H9 (cell line): ENCODE measurements at regions not wholly inside any gene's neighbourhood (a gene's known extent, or its start where the extent isn't known, plus 50 kb on each side); places are given as distances from the start of the nearest gene placed in this dataset.

Experiments used
- DNase-seq: peaks from one replicate; pipeline ENCODE4 v3.0.0-alpha.2; 2017
- H2AFZ ChIP-seq: one replicate; pipeline ENCODE4 v1.6.1; 2013; ENCODE audit warnings: mild to moderate bottlenecking, low read length, control low read depth, moderate library complexity
- H2AK5ac ChIP-seq: 2 replicates; pipeline ENCODE4 v1.6.1; 2013; ENCODE audit warnings: low read length, control low read depth, mixed read lengths; ENCODE audit not compliant: insufficient read length
- H2BK120ac ChIP-seq: one replicate; pipeline ENCODE4 v1.6.1; 2013; ENCODE audit warnings: low read depth, mild to moderate bottlenecking, low read length, control low read depth, inconsistent platforms; ENCODE audit not compliant: poor library complexity, severe bottlenecking
- H2BK12ac ChIP-seq: 2 replicates; pipeline ENCODE4 v1.6.1; 2013; ENCODE audit warnings: low read length, control low read depth, mixed read lengths, low read depth; ENCODE audit not compliant: insufficient read length
- H2BK15ac ChIP-seq: 2 replicates; pipeline ENCODE4 v1.6.1; 2013; ENCODE audit warnings: low read depth, low read length, control low read depth
- H2BK20ac ChIP-seq: one replicate; pipeline ENCODE4 v1.6.1; 2013; ENCODE audit warnings: low read depth, mild to moderate bottlenecking, low read length, control low read depth, inconsistent platforms; ENCODE audit not compliant: poor library complexity, severe bottlenecking
- H2BK5ac ChIP-seq: 2 replicates; pipeline ENCODE4 v1.6.1; 2013; ENCODE audit warnings: low read length, control low read depth, mixed read lengths; ENCODE audit not compliant: insufficient read length
- H3K14ac ChIP-seq: 2 replicates; pipeline ENCODE4 v1.6.1; 2013; ENCODE audit warnings: low read length, control low read depth; ENCODE audit not compliant: insufficient read depth
- H3K18ac ChIP-seq: 2 replicates; pipeline ENCODE4 v1.6.1; 2013; ENCODE audit warnings: low read depth, mild to moderate bottlenecking, mixed read lengths, low read length, control low read depth; ENCODE audit not compliant: insufficient read length
- H3K23ac ChIP-seq: 2 replicates; pipeline ENCODE4 v1.6.1; 2013; ENCODE audit warnings: low read length, control low read depth, mixed read lengths, low read depth; ENCODE audit not compliant: insufficient read length
- H3K23me2 ChIP-seq: 2 replicates; pipeline ENCODE4 v1.6.1; 2013; ENCODE audit warnings: low read depth, mild to moderate bottlenecking, mixed read lengths, low read length, control low read depth; ENCODE audit not compliant: insufficient read length, poor library complexity, severe bottlenecking
- H3K27ac ChIP-seq: 2 replicates; pipeline ENCODE4 v1.5.1; 2013; ENCODE audit warnings: low read length, control low read depth, mixed read lengths, low read depth; ENCODE audit not compliant: insufficient read length
- H3K27me3 ChIP-seq: 2 replicates; pipeline ENCODE4 v1.6.1; 2013; ENCODE audit warnings: low read length, control low read depth, inconsistent platforms; ENCODE audit not compliant: insufficient read depth
- H3K4ac ChIP-seq: 2 replicates; pipeline ENCODE4 v1.6.1; 2013; ENCODE audit warnings: low read depth, mild to moderate bottlenecking, control low read depth, inconsistent platforms, low read length, moderate library complexity
- H3K4me1 ChIP-seq: 2 replicates; pipeline ENCODE4 v1.6.1; 2013; ENCODE audit warnings: low read length, control low read depth, inconsistent platforms; ENCODE audit not compliant: insufficient read depth
- H3K4me2 ChIP-seq: 2 replicates; pipeline ENCODE4 v1.6.1; 2013; ENCODE audit warnings: low read length, control low read depth, mixed read lengths; ENCODE audit not compliant: insufficient read length, insufficient read depth
- H3K56ac ChIP-seq: 2 replicates; pipeline ENCODE4 v1.6.1; 2013; ENCODE audit warnings: low read depth, mild to moderate bottlenecking, mixed read lengths, low read length, control low read depth; ENCODE audit not compliant: insufficient read length
- H3K79me1 ChIP-seq: 2 replicates; pipeline ENCODE4 v1.6.1; 2013; ENCODE audit warnings: low read depth, mild to moderate bottlenecking, moderate library complexity, low read length, control low read depth, inconsistent platforms; ENCODE audit not compliant: insufficient read depth, poor library complexity, severe bottlenecking
- H3K79me2 ChIP-seq: 2 replicates; pipeline ENCODE4 v1.6.1; 2013; ENCODE audit warnings: low read length, control low read depth, inconsistent platforms; ENCODE audit not compliant: insufficient read depth
- H3K9ac ChIP-seq: 2 replicates; pipeline ENCODE4 v1.6.1; 2013; ENCODE audit warnings: low read length, control low read depth, mixed read lengths; ENCODE audit not compliant: insufficient read length; ENCODE audit errors: extremely low read depth
- H3K9me3 ChIP-seq: one replicate; pipeline ENCODE4 v1.6.1; 2013; ENCODE audit warnings: low read depth, low read length, inconsistent platforms; ENCODE audit not compliant: control insufficient read depth
- H3T11ph ChIP-seq: one replicate; pipeline ENCODE4 v1.6.1; 2013; ENCODE audit warnings: mild to moderate bottlenecking, low read length, control low read depth, inconsistent platforms
- H4K20me1 ChIP-seq: one replicate; pipeline ENCODE4 v1.6.1; 2013; ENCODE audit not compliant: control insufficient read depth, insufficient read length, insufficient read depth
- H4K5ac ChIP-seq: 2 replicates; pipeline ENCODE4 v1.6.1; 2013; ENCODE audit warnings: low read depth, mild to moderate bottlenecking, mixed read lengths, low read length, control low read depth; ENCODE audit not compliant: insufficient read length
- H4K8ac ChIP-seq: replicated peaks from 2 replicates; pipeline ENCODE4 v1.6.1; 2013; ENCODE audit warnings: low read length, control low read depth, mixed read lengths, low read depth; ENCODE audit not compliant: insufficient read length
- H4K91ac ChIP-seq: 2 replicates; pipeline ENCODE4 v1.6.1; 2013; ENCODE audit warnings: low read depth, mild to moderate bottlenecking, moderate library complexity, mixed read lengths, low read length, control low read depth; ENCODE audit not compliant: insufficient read length
- H3K27ac Mint-ChIP-seq, 3 experiments: 2 replicates in 2 of 3; 3 replicates in 1 of 3; pipeline ENCODE4 v1.8.0; 2020 to 2021; ENCODE audit warnings: mixed read lengths in 3 of 3, mild to moderate bottlenecking in 1 of 3, moderate library complexity in 1 of 3
- H3K27me3 Mint-ChIP-seq: 2 replicates; pipeline ENCODE4 v1.8.0; 2021; ENCODE audit warnings: low read depth, mild to moderate bottlenecking, moderate library complexity, mixed read lengths
- H3K36me3 Mint-ChIP-seq, 3 experiments: 2 replicates in 2 of 3; 3 replicates in 1 of 3; pipeline ENCODE4 v1.8.0; 2020 to 2021; ENCODE audit warnings: low read depth in 3 of 3, mixed read lengths in 3 of 3; ENCODE audit not compliant: insufficient read depth in 1 of 3
- H3K4me1 Mint-ChIP-seq, 2 experiments: 2 replicates each; pipeline ENCODE4 v1.8.0; 2020; ENCODE audit warnings: mixed read lengths in 2 of 2
- H3K4me3 Mint-ChIP-seq, 2 experiments: 2 replicates in 1 of 2; 3 replicates in 1 of 2; pipeline ENCODE4 v1.8.0; 2020 to 2021; ENCODE audit warnings: mild to moderate bottlenecking in 2 of 2, mixed read lengths in 2 of 2, moderate library complexity in 1 of 2
- H3K9me3 Mint-ChIP-seq, 2 experiments: 2 replicates in 1 of 2; 3 replicates in 1 of 2; pipeline ENCODE4 v1.8.0; 2020; ENCODE audit warnings: mild to moderate bottlenecking in 2 of 2, mixed read lengths in 2 of 2, moderate library complexity in 1 of 2
- CTCF ChIP-seq: fragments of 200-600 bp; sonication (generic); conservative IDR thresholded peaks from 3 replicates; pipeline ENCODE4 v1.8.0; 2021; ENCODE audit warnings: antibody characterized with exemption, mild to moderate bottlenecking
- WGBS: extraction: QIAGEN DNeasy Blood & Tissue Kit; methylation state at CpG from one replicate; pipeline ENCODE4 v1.1.7; 2013; ENCODE audit warnings: missing lambda C conversion rate, low lambda C conversion rate, mixed read lengths; ENCODE audit not compliant: insufficient read length; ENCODE audit errors: extremely low coverage; 5-methylcytosine and 5-hydroxymethylcytosine counted together

GRCh38 chr7:131699323-131699722 lies 142.9 kb upstream of the PODXL start:
- no peak overlapping the region for H2BK120ac ChIP-seq
- no peaks in the 10 kb centered on the region for H3K79me2 ChIP-seq
- no peak overlapping the region for H2BK15ac ChIP-seq
- no peaks in the 10 kb centered on the region for H3K4me1 ChIP-seq
- H2BK5ac ChIP-seq = no peak overlapping the region
- no peak overlapping the region for H2AFZ ChIP-seq
- H3K14ac ChIP-seq = no peak overlapping the region
- no peak overlapping the region for H4K5ac ChIP-seq
- H3T11ph ChIP-seq = no peak overlapping the region
- no peak overlapping the region for H3K4me2 ChIP-seq
- H4K8ac ChIP-seq = no peak overlapping the region
- DNase-seq = no peak
- Mint-ChIP-seq H3K4me3 (no peak overlapping the region), H3K27ac (no peak overlapping the region), H3K9me3 (no peaks in the 10 kb centered on the region; a peak in 2 of 5 replicates), H3K27me3 (peaks cover 11% of the 10 kb centered on the region), H3K4me1 (no peaks in the 10 kb centered on the region), H3K36me3 (no peaks in the 10 kb centered on the region; a peak in 1 of 7 replicates)
- no peak overlapping the region for H3K18ac ChIP-seq
- H2BK20ac ChIP-seq = no peak overlapping the region
- no peak overlapping the region for H3K56ac ChIP-seq
- no peak overlapping the region for H4K91ac ChIP-seq
- H3K23ac ChIP-seq = no peak overlapping the region
- no peaks in the 10 kb centered on the region for H3K23me2 ChIP-seq
- H4K20me1 ChIP-seq = no peaks in the 10 kb centered on the region
- H3K79me1 ChIP-seq = no peaks in the 10 kb centered on the region
- no peaks in the 10 kb centered on the region for H3K9me3 ChIP-seq
- no peak for TF ChIP-seq CTCF
- WGBS = no CpG with 5 or more reads among the region's 1 CpG
- H3K4ac ChIP-seq = no peak overlapping the region
- no peak overlapping the region for H2AK5ac ChIP-seq
- H3K9ac ChIP-seq = no peak overlapping the region
- no peaks in the 10 kb centered on the region for H3K27me3 ChIP-seq
- no peak overlapping the region for H3K27ac ChIP-seq
- H2BK12ac ChIP-seq = no peak overlapping the region
